GM19043 (cell line): ENCODE measurements at regions not wholly inside any gene's neighbourhood (a gene's known extent, or its start where the extent isn't known, plus 50 kb on each side); places are given as distances from the start of the nearest gene placed in this dataset.
"Not testable (repeated sequence)": the region's sequence is repeated elsewhere in the genome, so short reads cannot be mapped to it uniquely, and the experiment has no call there.

Experiments
- ATAC-seq: cut with Tn5 transposase; IDR thresholded peaks from one replicate; pipeline ENCODE4 v1.9.1; 2021; ENCODE audit warnings: low read depth; ENCODE audit not compliant: unreplicated experiment

- no peak for ATAC-seq
These were observed 1079.4 kb upstream of the GYPC start for GRCh38 chr2:125576558-125576957.

GRCh38 chr2:125581557-125581956 is 1074.4 kb upstream of the GYPC start:
- ATAC-seq: no peak

- no peak for ATAC-seq
These were observed 1073.4 kb upstream of the GYPC start for GRCh38 chr2:125582516-125582915.

- no peak for ATAC-seq
These were observed 1071.2 kb upstream of the GYPC start for GRCh38 chr2:125584732-125585131.

DNA sequence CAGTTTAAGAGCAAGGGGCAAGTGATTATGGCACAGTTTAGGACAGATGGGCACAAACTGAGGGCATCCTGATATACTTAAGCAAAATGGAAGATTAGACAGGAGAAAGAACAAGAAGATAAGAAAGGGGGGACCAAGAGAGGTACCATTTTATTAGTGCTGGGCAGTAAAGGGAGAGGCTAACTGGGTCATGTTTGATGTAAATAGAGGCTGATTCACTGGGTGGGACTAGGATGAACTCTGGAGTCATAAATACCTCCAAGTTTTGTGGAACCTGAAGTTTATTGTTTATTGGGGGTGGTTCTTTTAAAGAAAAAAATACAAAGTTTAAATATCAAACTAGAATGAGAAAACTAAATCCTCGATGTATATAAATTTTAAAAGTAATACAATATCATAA is 1067.2 kb upstream of the GYPC start:
- no peak for ATAC-seq

DNA sequence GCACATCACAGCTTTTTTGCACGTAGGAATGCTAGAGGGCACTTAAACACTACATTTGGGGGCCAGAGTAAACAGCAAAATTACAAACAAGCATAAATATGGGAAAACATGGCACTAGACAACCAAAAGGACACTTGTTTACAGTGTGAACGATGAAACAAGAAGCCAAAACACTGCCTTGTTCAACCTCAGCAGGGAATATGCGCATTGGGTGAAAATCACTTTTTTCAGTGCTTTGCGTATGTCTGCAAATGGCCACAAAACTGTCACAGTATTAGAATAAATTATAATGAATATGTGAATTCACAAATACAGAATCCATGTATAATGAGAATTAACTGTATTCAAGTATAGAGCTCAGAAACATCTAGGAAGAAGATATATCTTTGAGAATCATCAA is 1064.0 kb upstream of the GYPC start:
- no peak for ATAC-seq

DNA sequence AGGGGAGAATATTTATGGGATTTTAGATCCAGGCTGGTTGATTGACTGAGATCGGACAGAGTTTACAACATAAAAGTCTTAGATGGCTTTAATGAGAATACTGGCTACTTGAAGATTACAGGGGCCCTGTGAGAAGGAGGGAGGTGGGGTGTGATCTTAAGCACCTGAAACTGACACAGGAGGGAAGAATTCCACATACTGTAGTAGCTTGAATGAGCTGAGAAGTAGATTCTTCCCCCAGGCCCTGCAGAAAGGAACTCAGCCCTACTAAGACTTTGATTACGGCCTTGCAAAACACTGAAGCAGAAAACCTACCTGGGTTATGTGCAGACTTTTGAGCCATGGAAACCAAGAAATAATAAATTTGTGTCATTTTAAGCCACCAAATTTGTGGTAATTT is 1062.9 kb upstream of the GYPC start:
- no peak for ATAC-seq

- no peak for ATAC-seq
These were observed 1059.3 kb upstream of the GYPC start for GRCh38 chr2:125596612-125597011.

- ATAC-seq: no peak
These were observed 1040.5 kb upstream of the GYPC start for GRCh38 chr2:125615438-125615837.

DNA sequence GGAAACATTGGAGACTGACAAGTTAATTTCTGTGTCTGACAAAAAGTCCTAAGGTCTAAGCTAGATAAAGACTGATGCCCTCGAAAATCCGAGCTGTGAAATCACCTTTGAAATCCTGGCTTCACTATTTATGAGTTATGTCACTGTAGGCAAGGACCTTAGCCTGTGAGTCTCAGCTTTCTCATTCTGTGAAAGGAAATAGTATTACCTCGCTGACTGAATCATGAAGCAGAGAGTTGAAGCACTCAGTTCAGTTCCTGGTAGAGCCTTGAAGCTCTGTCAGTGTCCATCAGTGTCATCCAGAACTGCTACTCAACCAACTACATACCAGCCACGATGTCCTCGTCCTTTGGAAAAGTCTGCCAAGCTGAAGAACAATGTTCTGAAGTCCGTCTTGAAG is 1025.6 kb upstream of the GYPC start:
- no peak for ATAC-seq

- ATAC-seq: no peak
These were observed 1021.3 kb upstream of the GYPC start for GRCh38 chr2:125634662-125635061.

- no peak for ATAC-seq
These were observed 1017.6 kb upstream of the GYPC start for GRCh38 chr2:125638345-125638744.

DNA sequence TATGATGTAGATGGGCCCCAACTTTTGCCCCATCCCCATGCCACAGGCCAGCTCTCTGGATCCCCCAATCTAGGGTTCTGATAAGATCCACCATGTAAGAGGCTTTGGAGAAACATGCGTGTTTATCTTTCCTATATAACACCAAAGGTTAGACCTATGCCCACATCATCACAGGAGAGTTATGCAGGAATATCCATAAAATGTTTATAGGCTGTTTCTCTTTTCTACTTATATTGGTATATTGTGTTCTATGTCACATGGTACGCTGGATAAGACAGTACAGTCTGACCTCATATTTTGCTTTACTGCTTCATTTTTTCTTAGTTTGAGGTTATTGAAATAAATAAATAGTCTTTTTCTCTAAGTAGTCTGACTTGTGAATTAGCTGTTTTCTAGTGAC is 1013.9 kb upstream of the GYPC start:
- ATAC-seq: no peak

GRCh38 chr2:125643128-125643527 is 1012.8 kb upstream of the GYPC start:
- no peak for ATAC-seq

DNA sequence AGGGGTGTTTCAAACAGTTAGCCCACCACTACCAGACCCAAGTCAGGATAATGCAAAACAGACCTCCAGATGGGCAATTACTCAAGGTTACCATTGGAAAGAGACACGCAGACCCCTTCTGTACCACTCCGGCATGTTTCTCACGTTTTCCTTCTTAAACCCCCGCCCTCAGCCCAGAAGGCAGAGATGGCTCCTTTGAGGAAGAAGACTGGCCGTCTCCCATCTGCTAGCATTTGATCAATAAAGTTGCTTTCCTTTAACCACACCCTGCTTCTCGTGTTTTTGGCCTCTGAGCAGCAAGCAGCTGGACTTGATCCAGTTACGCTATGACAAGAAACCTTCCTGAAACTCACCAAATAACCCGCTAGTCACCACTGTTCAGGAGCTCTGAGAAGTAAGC is 1012.4 kb upstream of the GYPC start:
- ATAC-seq: no peak

GRCh38 chr2:125644257-125644656 is 1011.7 kb upstream of the GYPC start:
- no peak for ATAC-seq

DNA sequence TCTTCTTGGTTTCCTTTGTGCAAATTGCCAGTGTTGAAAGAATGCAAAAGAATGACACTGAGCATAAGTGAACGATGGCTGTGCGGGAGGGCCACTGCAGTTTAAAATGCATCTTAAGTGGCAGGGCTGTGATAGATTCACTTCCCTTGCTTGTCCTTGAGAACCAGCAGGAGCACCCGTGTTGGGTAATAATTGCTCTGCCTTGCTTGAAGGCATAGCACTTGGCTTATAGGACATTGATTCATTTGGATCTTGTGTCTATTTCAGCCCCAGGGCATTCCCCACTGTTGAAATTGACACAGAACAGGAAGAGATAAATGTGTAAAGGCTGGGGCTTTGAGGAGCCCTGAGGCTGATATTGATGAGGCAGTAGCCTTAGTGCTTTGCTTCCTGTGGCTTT is 1003.7 kb upstream of the GYPC start:
- ATAC-seq: no peak

- no peak for ATAC-seq
These were observed 1001.7 kb upstream of the GYPC start for GRCh38 chr2:125654226-125654625.

DNA sequence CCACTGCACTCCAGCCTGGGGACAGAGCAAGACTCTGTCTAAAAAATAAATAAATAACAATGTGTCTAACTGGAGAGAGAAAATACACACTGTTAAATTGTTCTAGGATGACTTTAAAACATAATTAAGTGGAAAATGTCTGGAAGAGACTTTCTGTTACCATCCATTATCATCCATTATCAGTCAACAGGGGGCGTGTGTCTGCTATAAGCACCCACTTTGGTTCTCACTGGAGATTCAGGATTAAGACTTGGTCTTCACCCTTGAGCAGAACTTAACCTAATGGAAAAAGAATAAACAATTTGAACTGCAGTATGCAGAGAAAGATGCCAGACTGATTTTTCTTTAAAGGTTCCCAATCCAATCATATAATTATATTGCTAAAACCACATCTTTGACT is 999.8 kb upstream of the GYPC start:
- no peak for ATAC-seq

GRCh38 chr2:125658583-125658982 is 997.4 kb upstream of the GYPC start:
- ATAC-seq: no peak

DNA sequence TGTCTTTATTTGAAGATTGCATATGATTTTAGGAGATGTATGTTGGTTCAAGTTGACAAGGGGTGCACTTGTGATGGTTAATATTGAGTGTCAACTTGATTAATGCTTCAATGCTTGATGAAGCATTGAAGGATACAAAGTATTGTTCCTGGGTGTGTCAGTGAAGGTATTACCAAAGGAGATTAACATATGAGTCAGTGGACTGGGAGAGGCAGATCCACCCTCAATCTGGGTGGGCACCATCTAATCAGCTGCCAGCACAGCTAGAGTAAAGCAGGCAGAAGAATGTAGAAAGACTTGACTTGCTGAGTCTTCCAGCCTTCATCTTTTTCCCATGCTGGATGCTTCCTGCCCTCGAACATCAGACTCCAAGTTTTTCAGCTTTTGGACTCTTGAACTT is 995.6 kb upstream of the GYPC start:
- ATAC-seq: not testable (repeated sequence)

- ATAC-seq: no peak
These were observed 988.3 kb upstream of the GYPC start for GRCh38 chr2:125667630-125668029.

GRCh38 chr2:125679903-125680302 is 976.1 kb upstream of the GYPC start:
- no peak for ATAC-seq

DNA sequence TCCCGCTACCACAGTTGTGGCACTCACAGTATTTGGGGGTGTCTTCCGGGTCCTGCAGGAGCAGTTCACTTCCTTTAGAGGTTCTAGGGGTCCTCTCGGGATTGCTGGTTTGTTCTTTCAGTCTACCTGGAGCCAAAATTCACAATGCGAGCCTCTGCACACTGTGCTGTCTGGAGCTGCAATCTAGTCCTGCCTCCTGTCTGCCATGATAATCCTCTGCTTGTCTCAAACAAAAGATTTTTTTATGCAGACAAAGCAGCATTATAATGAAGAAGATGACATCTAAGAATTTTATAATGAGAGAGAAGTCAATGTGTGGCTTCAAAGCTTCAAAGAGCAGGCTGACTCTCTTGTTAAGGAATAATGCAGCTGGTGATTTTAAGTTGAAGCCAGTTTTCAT is 975.1 kb upstream of the GYPC start:
- no peak for ATAC-seq
